ENCODE measurements at regions not wholly inside any gene's neighbourhood (a gene's known extent, or its start where the extent isn't known, plus 50 kb on each side); places are given as distances from the start of the nearest gene placed in this dataset.
A peak's percentile ranks its signal among the peaks of the same experiment; 100 is the strongest.

DNA sequence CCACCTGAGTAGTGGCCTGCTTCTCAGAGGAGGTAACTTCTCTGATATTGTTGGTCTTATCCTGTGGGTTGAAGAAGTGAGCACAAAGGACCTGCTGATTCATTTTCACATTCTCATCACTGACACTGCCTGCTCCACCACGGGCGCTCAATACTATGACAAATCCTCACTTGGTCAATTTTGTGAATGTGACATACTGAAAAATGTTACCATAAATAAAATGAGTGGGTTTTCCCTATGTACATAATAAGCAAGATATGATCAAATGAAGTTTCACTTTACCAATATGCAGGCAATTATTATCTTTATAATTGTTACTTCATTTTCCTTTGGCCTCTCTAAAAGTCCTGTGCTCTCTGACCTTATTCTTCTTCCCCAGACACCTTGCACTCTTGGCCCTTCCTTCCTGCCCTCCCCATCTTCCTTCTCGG, 71.5 kb upstream of the RIPOR2 start:
- Histone ChIP-seq H3K9me3 (replicated peaks) (no peaks in the 10 kb centered on the region), H3K4me3 (no peak overlapping the region), H3K4me1 (peaks cover 22% of the 10 kb centered on the region), H3K27ac (replicated peaks) (peak overlapping the region; percentile 81), H3K36me3 (no peaks in the 10 kb centered on the region), H3K27me3 (ENCODE audit: low read depth) (no peaks in the 10 kb centered on the region)
- DNase-seq = no peak
- intact Hi-C loops (cut with micrococcal nuclease) = no loop called here
- TF ChIP-seq, protein P1, sequence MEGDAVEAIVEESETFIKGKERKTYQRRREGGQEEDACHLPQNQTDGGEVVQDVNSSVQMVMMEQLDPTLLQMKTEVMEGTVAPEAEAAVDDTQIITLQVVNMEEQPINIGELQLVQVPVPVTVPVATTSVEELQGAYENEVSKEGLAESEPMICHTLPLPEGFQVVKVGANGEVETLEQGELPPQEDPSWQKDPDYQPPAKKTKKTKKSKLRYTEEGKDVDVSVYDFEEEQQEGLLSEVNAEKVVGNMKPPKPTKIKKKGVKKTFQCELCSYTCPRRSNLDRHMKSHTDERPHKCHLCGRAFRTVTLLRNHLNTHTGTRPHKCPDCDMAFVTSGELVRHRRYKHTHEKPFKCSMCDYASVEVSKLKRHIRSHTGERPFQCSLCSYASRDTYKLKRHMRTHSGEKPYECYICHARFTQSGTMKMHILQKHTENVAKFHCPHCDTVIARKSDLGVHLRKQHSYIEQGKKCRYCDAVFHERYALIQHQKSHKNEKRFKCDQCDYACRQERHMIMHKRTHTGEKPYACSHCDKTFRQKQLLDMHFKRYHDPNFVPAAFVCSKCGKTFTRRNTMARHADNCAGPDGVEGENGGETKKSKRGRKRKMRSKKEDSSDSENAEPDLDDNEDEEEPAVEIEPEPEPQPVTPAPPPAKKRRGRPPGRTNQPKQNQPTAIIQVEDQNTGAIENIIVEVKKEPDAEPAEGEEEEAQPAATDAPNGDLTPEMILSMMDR (IDR thresholded peaks at IDR 0.05; ENCODE audit: borderline replicate concordance) = no peak

DNA sequence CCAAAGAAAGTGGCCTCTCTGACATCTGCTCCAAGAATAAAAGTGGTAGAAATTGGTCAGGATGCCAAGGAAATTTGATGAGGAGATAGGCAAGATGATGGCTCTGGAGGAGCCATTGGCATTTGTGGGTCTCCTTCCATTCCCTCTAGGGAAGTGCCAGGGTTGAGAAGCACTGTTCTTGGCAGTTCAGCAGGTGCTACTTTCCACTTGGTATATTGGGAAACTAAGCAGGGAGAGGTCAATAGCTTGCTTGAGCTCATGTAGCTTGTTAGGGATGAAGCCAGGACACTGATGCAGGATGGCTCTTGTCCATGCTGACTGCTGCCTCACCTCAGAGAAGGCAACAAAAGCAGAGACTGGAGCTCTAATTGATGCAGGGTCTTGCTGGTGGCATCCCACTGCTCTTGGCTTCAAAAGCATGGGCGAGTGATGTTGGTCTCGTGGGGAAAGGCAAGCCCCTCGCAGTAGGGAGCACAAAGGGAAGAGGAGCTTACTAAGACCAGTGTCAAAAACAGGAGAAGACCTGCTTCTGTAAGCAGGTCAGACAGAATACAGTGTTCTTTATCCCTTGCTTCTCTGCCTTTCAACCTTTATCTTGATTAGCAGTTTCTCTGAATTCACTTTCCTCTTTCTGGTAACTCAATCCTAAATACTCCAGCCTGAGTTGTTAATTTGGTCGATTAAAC, 73.1 kb upstream of the RIPOR2 start:
- Histone ChIP-seq H3K27me3 (ENCODE audit: low read depth) (no peaks in the 10 kb centered on the region), H3K4me1 (peaks cover 19% of the 10 kb centered on the region), H3K4me3 (no peak overlapping the region), H3K36me3 (no peaks in the 10 kb centered on the region), H3K9me3 (replicated peaks) (no peaks in the 10 kb centered on the region), H3K27ac (replicated peaks) (no peak overlapping the region)
- TF ChIP-seq, protein P1 (IDR thresholded peaks at IDR 0.05; ENCODE audit: borderline replicate concordance) = no peak
- intact Hi-C loops (cut with micrococcal nuclease) = no loop called here
- DNase-seq = no peak

DNA sequence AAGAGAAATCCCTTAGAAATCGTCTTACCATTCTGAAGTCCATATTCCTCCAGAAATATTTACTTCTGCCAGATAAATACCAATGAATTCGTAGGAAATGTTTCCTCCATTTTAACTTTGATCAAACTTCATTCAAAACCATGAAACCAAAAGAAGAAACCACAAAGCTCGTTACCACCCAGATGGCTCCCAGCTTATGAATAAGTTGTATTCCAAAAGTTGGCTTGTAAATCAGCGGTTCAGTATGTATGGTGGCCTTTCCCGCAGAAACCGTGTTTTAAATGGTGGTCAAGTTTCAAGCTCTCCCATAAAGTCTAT, 73.6 kb upstream of the RIPOR2 start:
- Histone ChIP-seq H3K27ac (replicated peaks) (no peak overlapping the region), H3K9me3 (replicated peaks) (no peaks in the 10 kb centered on the region), H3K27me3 (ENCODE audit: low read depth) (no peaks in the 10 kb centered on the region), H3K4me1 (peaks cover 17% of the 10 kb centered on the region), H3K4me3 (no peak overlapping the region), H3K36me3 (no peaks in the 10 kb centered on the region)
- intact Hi-C loops (cut with micrococcal nuclease) = no loop called here
- DNase-seq = no peak
- TF ChIP-seq, protein P1 (IDR thresholded peaks at IDR 0.05; ENCODE audit: borderline replicate concordance) = no peak

DNA sequence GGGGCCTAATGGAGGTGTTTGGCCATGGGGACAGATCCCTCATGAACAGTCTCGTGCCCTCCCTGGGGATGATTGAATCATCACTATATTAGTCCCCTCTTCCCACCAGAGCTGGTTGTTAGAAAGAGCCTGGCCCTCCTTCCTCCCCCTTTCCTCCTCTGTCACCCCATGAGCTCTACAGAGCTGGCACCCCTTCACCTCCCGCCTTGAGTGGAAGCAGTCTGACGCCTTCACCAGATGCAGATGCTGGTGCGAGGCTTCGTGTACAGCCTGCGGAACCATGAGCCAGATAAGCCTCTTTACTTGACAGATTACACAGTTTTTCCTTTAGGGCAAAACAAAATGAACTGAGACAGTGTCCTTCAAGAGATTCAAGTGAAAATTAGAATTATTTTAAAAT, 74.4 kb upstream of the RIPOR2 start:
- TF ChIP-seq, protein P1 (IDR thresholded peaks at IDR 0.05; ENCODE audit: borderline replicate concordance) = no peak
- DNase-seq = no peak
- Histone ChIP-seq H3K4me1 (peaks cover 15% of the 10 kb centered on the region), H3K9me3 (replicated peaks) (no peaks in the 10 kb centered on the region), H3K36me3 (no peaks in the 10 kb centered on the region), H3K27me3 (ENCODE audit: low read depth) (no peaks in the 10 kb centered on the region), H3K27ac (replicated peaks) (no peak overlapping the region), H3K4me3 (no peak overlapping the region)
- intact Hi-C loops (cut with micrococcal nuclease) = no loop called here

DNA sequence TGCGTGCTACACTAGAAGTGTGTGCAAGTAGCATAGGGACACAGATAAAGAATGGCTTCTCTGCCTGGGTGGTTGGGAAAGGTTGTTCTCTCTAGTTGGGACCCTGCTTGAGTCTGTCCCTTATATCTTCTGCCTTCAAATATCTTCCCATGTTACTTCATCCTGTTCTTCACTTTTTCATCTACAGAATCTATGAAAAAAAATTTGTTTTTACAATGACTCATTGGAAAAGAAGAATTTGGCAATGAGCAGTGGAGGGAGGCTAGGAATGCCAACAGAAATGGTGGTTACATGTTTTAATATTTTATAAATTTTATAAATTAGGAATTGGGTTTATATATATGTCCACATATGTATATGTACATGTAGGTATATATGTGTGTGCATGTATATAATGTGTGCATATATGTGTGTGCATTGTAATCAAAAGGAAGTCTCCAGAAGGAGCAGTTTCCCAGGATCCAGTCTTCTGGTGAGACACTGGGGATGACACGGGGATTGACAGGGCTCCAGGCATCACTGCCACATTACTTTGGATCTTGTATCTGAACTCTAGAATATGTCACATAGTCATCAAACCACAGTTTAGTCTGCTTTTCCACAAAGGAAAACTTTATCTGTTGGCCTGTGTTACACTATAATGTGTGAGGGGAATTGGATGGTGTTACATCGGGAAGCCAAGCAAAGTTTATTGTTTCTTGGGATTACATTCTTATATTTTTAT, 75.3 kb upstream of the RIPOR2 start:
- H3K4me1 ChIP-seq = peaks cover 15% of the 10 kb centered on the region
- TF ChIP-seq, protein P1 (IDR thresholded peaks at IDR 0.05; ENCODE audit: borderline replicate concordance) = no peak
- no peak overlapping the region for H3K4me3 ChIP-seq
- no peaks in the 10 kb centered on the region for H3K27me3 ChIP-seq (ENCODE audit: low read depth)
- no peak for DNase-seq
- H3K36me3 ChIP-seq = no peaks in the 10 kb centered on the region
- intact Hi-C loops (cut with micrococcal nuclease) = no loop called here
- H3K27ac ChIP-seq (replicated peaks) = no peak overlapping the region
- H3K9me3 ChIP-seq (replicated peaks) = no peaks in the 10 kb centered on the region

Data from left ventricle myocardium inferior (tissue), 1 donor.